ENCODE measurements at regions not wholly inside any gene's neighbourhood (a gene's known extent, or its start where the extent isn't known, plus 50 kb on each side); places are given as distances from the start of the nearest gene placed in this dataset.

DNA sequence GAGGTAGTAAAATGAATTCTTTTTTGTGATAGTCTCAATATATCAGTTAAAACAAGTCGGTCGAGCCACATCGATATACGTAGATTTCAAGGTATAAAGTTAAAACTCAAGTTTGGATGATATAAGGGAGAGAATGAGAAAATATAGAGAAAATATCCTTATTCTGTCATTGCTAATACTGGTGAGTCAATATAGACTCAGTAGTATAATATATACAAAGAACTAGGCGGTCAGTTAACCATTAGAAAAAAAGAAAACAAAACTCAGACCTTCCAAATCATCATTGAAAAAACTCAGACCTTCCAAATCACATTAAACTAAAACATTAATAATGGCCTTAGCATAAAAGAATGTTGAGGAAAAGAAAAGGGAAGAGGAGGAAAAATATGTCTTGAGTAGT is 817.1 kb upstream of the IGFBP3 start:
- no peak for DNase-seq (ENCODE audit: low read depth)

DNA sequence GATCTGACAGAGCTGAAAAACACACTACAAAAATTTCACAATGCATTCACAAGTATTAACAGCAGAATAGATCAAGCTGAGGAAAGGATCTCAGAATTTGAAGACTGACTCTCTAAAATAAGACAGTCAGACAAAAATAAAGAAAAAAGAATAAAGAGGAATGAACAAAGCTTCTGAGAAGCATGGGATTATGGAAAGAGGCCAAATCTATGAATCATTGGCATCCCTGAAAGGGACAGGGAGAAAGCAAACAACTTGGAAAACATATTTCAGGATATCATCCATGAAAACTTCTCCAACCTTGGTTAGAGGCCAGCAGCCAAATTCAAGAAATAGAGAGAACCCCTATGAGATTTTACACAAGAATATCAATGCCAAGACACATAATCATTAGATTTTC is 804.8 kb upstream of the IGFBP3 start:
- DNase-seq (ENCODE audit: low read depth): peak; percentile 59

DNA sequence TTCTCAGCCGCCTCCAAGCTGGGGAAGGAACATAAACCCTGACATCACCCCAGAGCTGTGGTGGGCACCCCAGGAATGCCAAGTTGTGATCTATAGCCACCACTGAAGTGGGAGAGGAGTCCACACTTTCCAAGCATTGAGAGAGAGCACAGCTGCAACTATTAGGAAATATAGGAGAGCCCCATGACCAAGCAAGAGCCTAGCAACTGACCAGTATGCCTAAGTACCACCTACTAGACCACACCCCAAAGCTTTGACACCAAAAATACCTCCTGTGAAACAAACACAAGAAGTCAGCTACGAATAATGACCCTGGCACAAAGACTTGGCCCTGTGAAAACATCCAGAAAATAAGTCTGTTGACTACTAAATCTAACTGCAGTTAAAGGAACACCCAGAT is 804.1 kb upstream of the IGFBP3 start:
- peak; percentile 15 for DNase-seq (ENCODE audit: low read depth)

DNA sequence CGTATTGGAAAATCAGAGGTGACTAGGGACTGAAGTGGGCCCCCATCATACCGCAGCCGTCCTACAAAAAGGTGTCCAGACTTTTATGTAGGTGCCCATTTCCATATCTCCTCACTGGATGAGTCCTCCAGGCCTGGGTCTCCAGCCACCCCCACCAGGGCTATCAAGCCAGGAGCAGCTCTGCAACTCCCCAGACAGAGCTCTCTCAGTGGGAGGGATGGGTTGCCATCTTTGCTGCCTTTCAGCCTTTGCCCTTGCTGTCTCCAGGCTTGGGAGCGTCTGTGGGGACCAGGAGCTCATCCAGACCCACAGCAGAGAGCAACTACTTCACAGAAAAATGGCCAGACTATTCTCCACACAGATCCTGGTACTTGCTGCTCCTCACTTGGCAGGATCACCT is 802.7 kb upstream of the IGFBP3 start:
- DNase-seq (ENCODE audit: low read depth): no peak

DNA sequence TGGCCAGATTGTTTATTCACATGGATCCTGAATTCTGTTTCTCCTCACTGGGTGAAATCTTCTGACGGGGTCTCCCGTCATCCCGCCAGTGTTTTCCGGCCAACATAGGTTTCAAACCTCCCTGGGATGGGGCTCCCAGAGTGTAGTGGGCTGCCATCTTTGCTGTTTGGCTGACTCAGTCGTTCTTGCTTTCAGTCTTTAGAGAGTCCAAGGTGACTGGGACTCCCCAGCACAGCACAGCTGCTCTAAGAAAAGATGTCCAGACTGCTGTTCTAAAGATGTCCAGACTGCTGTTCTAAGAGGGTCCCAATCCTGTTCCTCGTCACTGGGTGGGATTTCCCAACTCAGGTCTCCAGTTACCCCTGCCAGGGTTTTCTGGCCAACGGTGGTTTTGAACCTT is 801.9 kb upstream of the IGFBP3 start:
- DNase-seq (ENCODE audit: low read depth): no peak

DNA sequence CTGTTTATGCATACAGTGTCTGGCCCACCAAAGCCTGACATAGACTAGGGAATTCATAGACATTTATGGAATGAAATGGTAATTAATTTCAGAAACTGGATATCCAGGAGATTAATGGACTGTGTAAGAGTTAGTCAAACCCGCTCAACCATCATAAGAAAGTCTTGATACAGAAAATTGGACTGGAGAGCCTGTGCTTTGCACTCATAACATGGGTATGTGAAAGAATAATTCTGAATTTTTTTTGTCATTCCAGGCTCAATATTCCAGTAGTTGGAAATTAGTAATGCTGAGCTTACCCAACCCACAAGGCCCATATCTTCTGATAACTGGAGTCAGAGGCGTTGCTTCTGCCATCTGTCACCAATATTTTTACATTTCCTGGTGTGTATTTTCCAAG is 799.7 kb upstream of the IGFBP3 start:
- DNase-seq (ENCODE audit: low read depth): no peak

DNA sequence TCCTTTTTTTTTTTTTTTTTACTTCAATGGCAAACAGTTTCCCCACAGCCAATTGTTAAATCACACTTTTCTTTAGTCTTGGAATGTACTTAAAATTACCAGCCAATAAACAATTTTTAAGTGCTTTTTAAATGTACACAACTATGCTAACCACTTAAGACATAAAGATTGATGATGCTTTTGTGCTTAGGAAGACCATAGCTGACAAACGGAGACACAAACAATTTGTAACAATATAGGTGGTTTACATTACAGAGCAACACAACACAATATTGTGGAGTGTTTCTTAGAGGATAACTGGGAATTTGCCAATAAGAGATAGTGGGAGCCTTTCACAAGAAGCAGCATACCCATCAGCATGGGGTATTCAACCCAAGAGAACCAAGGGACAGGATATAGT is 798.5 kb upstream of the IGFBP3 start:
- DNase-seq (ENCODE audit: low read depth): no peak

DNA sequence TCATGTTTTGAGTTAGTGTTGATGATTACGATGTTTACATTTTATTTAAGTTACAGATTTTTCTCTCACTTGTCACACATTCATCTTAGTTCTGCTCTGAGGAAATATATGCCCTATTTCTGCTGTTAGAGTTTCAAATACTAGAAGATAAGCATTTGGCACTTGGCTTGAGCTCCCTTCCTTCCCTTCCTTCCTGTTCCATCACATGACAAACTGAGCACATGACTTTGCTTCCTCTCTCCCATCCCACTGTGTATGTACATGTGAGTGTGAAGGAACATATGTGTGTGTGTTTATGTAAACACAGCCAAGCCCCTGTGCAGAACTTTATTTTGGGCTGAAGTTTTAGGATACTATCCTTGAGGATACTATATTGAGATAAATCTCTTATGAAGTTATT is 795.9 kb upstream of the IGFBP3 start:
- DNase-seq (ENCODE audit: low read depth): no peak

DNA sequence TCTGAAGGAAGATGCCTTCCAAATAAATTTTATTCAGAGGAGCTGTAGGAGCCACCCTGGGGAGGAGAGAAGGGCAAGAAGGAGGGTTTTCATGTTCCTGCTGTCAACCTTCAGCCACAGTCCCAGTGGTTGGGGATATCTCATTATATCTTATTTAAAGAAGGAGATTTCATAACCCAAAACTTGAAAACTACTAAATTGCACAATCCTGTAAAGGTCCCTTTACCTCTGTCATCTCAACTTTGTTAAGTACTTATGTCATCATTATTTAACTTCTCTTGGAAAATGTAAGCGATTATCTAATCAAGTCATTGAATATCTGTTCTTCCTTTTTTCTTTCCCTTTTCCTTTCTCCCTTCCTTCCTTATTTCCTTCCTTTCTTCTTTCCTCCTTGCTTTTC is 794.5 kb upstream of the IGFBP3 start:
- DNase-seq (ENCODE audit: low read depth): no peak

DNA sequence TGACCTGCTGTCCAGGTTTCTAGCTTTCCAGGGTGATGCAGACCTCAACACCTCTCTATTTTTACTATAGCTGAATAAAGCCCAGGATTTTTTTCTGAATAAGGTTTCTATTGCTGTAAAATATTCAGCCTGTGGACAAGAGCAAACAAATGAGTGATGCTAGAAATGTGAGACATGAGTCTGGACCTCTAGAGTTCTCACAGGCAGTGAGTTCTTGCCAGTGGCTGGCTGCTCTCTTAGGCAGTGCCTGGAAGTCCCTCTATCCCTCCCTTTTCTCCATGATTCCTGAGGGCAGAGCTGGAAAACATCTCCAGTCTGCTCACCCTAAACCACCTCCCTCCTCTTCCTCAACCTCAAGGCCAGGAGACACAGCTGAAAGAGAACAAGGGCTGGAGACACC is 793.8 kb upstream of the IGFBP3 start:
- DNase-seq (ENCODE audit: low read depth): no peak

DNA sequence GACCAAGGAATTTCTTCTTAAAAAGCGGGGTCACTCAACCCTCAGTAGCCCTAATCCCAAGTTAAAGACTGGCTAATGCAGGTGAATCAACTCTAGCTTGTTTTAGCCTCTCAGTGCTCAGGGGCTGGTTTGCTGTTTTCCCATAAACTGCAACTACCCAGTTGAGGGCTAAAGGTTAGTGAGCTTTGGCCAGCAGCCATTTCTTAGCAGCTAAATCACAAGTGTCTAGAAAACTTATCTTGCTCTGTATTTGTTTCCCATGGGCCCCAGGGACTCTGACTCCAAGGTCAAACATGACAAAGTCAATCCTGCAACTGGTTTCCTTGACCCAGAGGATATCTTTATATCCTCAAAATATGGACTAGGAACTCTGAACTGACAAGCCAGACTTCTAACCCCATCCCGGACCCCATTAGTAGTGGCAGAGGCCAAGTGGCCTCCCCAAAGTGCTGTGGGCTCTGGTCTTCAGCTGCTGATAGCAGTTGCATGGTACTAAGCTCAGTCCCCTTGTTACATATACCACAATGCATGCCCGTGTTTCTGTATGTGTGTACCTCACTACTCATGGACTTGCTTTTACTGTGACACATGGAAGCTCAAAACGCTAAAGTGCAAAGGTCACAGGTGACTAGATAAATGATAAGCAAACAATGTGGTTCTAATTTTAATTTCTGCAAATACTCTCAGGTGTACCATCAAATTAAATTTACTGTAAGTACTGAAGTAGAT is 793.0 kb upstream of the IGFBP3 start:
- no peak for DNase-seq (ENCODE audit: low read depth)

DNA sequence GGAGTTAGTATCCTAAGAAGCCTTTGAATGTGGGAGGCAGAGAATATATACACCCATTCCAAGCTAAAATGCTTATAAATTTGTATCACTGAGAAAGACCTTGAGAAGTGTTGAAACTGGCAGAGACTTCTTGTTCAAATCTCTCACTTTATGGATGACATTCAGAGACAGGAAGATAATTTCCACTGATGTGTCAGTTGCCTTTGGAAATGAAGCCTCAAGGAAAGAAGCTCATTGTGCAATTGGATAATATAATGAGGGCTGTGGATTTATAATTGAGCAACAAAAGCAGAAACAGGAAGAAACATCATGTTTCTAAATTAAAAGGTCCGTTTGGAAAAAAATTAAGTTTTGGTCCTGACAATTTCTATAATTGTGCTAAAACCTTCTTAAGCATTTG is 789.9 kb upstream of the IGFBP3 start:
- peak; percentile 42 for DNase-seq (ENCODE audit: low read depth)

DNA sequence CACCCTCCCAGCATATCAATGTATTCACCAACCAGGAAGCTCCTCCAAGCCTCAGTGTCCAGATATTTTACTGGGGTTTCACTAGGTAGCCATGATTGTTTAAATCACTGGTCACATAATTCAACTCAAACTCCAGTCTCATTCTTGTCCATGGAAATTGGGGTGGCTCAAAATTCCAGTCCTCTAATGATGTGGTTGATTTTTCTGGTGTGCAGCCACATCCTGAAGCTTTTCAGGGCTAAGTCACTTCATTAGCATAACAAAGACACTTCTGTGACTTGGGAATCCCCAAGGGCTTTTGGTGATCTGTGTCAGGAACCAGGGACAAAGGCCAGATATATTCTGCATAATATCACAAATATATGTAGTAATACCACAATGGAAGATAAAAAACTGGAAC is 786.9 kb upstream of the IGFBP3 start:
- no peak for DNase-seq (ENCODE audit: low read depth)

DNA sequence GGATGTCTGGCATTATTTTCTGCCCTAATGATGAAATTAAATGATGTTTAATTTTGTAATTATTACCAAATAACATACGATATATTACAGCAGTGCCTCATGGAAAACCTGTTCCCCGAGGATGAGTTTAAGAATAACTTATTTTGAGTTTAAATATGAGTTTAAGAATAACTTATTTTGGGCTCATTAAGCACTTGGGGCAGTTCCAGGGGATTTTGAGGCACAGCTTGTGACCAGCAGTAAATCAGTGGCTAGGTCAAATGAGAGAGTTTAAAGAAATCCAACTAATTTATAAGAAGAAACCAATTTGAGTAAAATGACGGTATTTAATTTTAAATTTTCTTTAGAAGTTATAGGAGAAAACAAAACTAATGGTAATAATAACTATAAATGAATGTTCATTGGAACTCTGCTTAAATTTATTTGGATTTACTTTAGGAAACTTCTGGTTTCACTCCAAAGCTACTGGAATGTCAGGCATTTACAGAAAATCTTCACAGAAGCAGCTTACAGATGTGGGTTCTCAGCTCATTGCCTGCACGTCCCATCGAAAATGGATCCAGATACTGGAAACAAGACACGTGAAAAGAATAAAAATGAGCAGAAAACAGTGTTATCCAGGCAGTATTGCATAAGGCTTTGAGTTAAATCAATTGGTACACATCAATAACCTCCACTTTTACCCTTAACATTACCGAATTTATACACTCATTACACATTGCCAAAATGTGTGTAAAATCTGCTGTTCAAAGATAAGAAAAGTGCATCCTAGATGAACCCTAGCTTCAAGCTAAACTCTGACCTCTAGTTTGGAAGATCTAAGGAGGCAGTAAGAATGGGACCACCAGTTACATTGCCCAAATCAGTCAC is 784.5 kb upstream of the IGFBP3 start:
- DNase-seq (ENCODE audit: low read depth): no peak

DNA sequence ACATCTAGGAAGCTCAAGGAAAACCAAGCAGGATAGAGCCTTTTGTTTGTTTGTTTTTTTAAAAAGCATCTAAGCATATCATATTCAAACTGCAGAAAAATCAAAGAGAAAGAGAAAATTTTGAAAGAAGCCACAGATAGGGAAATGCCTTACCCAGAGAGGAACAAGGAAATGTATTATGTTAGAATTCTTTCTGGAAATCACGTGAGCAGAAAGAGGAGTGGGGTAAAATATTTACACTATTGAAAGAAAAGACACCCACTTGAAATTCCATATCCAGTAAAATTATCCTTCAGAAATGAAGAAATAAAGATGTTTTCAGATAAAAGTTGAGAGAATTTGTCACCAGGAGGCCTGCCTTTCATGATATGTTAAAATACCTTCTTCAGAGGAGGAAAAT is 775.7 kb upstream of the IGFBP3 start:
- no peak for DNase-seq (ENCODE audit: low read depth)

DNA sequence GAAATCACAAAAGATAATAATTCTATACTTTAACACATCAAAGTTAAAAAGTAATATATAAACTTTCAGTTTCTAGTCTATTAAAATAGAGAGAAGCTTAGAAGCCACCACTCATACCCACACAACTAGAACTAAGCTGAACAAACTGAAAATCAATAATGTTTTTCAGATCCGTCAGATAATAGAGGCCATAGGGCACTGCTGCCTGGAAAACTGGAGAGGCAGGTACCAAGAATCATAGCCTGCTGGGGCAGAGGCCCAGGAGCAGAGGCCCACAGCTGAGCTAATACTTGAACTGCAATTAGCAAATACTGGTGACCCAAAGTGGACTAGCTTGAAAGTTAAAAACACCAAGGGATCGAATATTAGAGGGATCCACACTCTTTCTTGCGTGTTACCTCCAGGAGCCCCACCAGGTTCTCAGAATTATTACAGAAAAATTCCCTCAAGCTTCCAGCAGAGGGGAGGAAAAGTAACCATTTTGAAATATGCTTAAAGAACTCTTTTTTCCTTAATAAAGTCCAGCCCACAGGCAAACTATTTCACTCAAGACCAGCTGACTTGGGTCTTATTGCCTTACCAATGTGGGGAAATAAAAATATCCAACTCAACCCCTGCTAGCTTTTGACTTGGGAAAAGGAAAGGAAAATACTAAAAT is 774.1 kb upstream of the IGFBP3 start:
- DNase-seq (ENCODE audit: low read depth): peak; percentile 35

DNA sequence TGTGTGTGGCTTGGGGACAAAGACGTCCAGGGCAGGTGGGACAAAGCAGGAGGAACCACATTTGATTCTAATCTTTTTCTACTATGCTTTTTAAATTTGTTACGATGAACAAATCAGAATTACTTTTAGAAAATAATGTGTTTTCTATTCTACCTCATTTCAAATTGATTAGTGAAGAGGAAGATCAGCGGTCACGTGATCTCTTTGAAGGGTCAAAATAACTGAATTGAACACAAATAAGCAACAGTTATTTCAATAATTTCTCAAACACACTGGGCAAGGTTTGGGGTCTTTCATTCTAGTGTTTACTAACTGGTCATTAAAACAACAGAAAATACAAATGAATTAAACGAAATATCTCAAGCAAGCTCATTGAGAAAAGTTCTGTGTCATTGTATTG is 773.0 kb upstream of the IGFBP3 start:
- no peak for DNase-seq (ENCODE audit: low read depth)

DNA sequence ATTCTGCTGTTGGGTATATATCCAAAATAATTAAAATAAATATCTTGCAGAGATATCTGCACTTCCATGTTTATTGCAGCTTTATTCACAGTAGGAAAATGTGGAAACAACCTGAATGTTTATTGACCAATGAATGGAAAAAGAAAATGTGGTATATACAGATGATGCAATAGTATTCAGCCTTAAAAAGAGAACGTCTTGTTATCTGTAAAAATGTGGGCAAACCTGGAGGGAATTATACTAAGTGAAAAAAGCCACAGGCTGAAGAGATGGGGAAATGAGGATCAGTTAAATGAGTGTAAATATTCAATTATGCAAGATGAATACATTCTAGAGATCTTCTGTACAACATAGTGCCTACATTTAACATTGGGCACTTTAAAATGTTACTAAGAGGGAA is 766.1 kb upstream of the IGFBP3 start:
- no peak for DNase-seq (ENCODE audit: low read depth)

DNA sequence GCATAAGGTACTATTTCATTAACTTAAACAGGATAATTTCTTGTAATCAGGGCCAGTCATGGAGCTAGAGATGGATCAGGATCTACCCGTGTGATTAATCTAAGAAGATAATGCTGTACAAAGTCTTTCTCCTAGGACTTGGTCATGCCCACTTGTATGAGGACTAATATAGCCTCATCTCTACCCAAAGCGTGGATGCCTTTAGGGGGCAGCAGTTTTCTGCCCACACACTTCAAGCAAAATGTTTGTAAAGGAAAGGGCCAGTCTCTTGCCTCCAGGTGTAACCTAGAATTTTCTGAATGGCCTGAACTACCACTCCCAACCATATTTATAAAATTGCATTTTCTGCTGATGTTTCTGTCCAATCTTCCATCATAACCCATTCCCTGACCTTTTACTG is 764.0 kb upstream of the IGFBP3 start:
- no peak for DNase-seq (ENCODE audit: low read depth)

DNA sequence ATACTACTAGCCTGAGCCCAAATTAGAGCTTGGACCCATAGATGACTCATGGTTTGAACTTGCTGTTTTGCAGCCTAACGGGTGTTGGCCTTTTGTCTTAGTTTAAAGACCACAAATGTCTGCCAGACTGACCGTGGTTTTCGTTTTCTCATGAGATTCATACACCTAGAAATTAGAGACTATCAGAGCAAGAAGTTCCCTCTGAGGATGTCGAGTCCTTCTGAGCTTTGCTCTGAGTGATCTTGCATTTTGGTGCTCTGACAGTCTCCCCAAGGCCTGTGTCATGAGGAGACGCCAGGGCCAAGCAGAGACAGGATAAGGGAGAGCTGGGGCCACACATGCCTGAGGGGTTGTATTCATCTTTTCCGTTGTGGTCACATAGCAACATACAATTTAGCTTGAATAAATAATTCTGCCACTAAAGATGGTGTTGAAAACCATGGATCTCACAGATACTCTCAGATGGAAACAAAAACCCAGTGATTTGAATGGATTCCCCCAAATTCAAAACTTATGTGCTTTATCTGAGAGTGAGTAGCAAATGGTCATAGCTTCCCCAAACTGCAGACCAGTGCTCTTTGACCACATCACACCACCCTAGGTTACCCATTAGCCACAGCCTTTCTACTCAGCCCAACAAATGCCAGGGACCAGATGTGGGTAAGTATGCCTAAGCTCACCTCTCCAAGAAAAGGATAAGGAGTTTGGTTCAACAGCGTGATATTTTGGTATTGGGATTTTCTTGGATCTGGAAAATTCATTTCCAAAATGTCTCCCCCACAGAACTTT is 762.0 kb upstream of the IGFBP3 start:
- peak; percentile 90 for DNase-seq (ENCODE audit: low read depth)

DNA sequence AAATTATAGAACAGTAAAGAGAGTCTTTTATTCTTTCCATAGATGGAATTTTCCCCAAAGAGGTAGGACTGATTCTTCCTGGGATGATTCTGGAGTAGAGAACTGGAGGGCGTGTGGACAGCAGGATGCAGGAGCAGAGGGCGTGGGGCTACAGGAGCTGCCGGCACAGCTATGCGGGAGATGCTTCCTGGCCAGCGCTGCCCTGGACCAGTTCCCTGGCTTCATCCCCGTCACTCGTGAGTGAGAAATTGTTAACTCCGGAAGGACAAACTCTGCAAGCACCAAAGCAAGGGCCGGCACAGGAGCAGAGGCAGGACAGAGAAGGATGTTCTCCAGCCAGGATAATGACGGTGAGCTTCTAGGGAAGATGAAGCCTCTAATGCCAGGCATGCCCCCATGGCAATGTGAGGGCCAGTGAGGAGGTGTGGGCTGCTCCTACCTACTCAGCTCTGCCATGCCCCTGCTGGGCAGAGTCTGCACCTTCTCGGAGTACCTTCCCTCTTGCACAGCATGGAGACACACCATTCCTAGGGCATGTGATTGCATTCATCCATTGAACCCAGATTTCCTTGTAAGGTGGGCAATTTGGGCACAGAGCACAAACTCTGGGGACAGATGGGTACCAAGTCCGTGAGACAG is 760.9 kb upstream of the IGFBP3 start:
- DNase-seq (ENCODE audit: low read depth): no peak
